HG02798 (cell line): ENCODE measurements at regions not wholly inside any gene's neighbourhood (a gene's known extent, or its start where the extent isn't known, plus 50 kb on each side); places are given as distances from the start of the nearest gene placed in this dataset.

ENCODE experiments used
- ATAC-seq: cut with Tn5 transposase; IDR thresholded peaks from one replicate; pipeline ENCODE4 v1.9.1; 2021; ENCODE audit warnings: mild to moderate bottlenecking; ENCODE audit not compliant: unreplicated experiment, poor library complexity

GRCh38 chr4:182973511-182973911 is 56.3 kb upstream of the DCTD start:
- no peak for ATAC-seq

DNA sequence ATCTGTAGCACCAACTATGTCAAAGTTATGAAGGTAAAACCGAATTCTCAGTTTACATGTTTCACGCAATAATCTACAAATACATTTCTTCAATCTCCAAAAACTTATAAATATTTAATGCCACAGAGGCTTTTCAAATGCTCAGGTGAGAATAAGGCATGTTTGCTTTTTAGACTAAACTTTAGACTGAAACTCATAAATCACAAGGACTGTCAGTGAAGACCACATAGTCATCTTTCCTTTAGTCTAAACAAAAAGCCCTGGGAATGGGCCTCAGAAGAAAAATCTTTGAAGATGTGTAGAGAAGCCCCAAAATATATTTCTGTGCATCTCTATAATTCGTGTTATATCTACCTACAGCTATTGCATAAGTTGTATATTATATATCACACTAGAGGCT is 54.5 kb upstream of the DCTD start:
- no peak for ATAC-seq

DNA sequence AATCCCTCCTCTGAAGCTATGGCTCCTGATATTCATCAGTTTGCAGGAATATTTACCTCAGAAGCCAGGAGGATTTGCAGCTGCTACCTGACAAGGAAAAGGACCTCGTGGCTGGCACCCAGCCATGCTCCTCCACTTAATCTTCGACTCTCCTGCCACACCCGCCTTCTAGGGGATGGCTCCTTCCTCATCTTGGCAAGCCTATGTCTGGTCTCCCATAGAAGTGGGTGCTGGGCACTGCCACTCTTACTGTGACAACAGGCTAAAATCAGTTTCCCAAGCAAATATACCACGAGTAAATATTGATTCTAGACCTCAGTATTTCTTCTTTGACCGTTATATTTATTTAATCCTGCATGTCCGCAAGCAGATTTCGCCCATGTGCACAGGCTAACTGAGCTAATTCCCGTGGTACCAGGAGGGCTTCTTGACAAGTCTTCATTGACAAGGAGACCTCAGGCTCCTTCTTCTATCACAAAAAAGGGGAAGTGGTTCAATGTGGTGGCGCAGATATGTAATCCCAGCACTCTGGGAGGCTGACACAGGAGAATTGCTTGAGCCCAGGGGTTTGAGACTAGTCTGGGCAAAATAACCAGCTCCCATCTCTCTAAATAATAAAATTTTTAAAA is 52.6 kb upstream of the DCTD start:
- peak; percentile 60 for ATAC-seq

GRCh38 chr4:182968917-182969650 is 51.9 kb upstream of the DCTD start:
- no peak for ATAC-seq

- no peak for ATAC-seq
These were observed 50.2 kb upstream of the DCTD start for GRCh38 chr4:182967403-182967802.
